Neural progenitor cell (in vitro differentiated cells): ENCODE measurements at regions not wholly inside any gene's neighbourhood (a gene's known extent, or its start where the extent isn't known, plus 50 kb on each side); places are given as distances from the start of the nearest gene placed in this dataset.

Experiments used
- DNase-seq: peaks from one replicate; pipeline ENCODE4 v3.0.0-alpha.2; 2016; ENCODE audit warnings: low spot score
- H2AFZ ChIP-seq: fragments of 200-600 bp; sonication (generic); replicated peaks from 2 replicates; pipeline ENCODE4 v1.6.1; 2016; ENCODE audit warnings: antibody characterized with exemption
- H3F3A ChIP-seq: fragments of 200-600 bp; sonication (generic); 2 replicates; pipeline ENCODE4 v1.6.1; 2016; ENCODE audit warnings: antibody characterized with exemption, low read depth
- H3K27ac ChIP-seq: fragments of 200-600 bp; sonication (generic); 2 replicates; pipeline ENCODE4 v1.5.1; 2016; ENCODE audit warnings: mild to moderate bottlenecking
- H3K27me3 ChIP-seq: fragments of 200-600 bp; sonication (generic); 2 replicates; pipeline ENCODE4 v1.6.1; 2016; ENCODE audit warnings: mild to moderate bottlenecking, moderate library complexity
- H3K36me3 ChIP-seq: fragments of 200-600 bp; sonication (generic); 2 replicates; pipeline ENCODE4 v1.5.1; 2016
- H3K4me1 ChIP-seq: fragments of 200-600 bp; sonication (generic); 2 replicates; pipeline ENCODE4 v1.6.1; 2016; ENCODE audit warnings: mixed run types
- H3K4me2 ChIP-seq: fragments of 200-600 bp; sonication (generic); 2 replicates; pipeline ENCODE4 v1.6.1; 2016
- H3K4me3 ChIP-seq: fragments of 200-600 bp; sonication (generic); 2 replicates; pipeline ENCODE4 v1.5.1; 2016
- H3K79me2 ChIP-seq: fragments of 200-600 bp; sonication (generic); 2 replicates; pipeline ENCODE4 v1.6.1; 2016; ENCODE audit warnings: low read depth
- H3K9ac ChIP-seq: fragments of 200-600 bp; sonication (generic); 2 replicates; pipeline ENCODE4 v1.6.1; 2016
- H3K9me3 ChIP-seq: fragments of 200-600 bp; sonication (generic); 2 replicates; pipeline ENCODE4 v1.5.1; 2016; ENCODE audit warnings: low read depth
- H4K20me1 ChIP-seq: fragments of 200-600 bp; sonication (generic); 2 replicates; pipeline ENCODE4 v1.6.1; 2016; ENCODE audit warnings: low read depth
- H3K27ac Mint-ChIP-seq: 3 replicates; pipeline ENCODE4 v1.8.0; 2021; ENCODE audit warnings: mixed read lengths
- H3K27me3 Mint-ChIP-seq: 2 replicates; pipeline ENCODE4 v1.8.0; 2022; ENCODE audit warnings: low read depth, mild to moderate bottlenecking, inconsistent platforms, moderate library complexity, mixed read lengths; ENCODE audit not compliant: insufficient read depth
- H3K36me3 Mint-ChIP-seq: 3 replicates; pipeline ENCODE4 v1.8.0; 2021; ENCODE audit warnings: mixed read lengths
- H3K4me1 Mint-ChIP-seq: 3 replicates; pipeline ENCODE4 v1.8.0; 2021; ENCODE audit warnings: mixed read lengths
- H3K4me3 Mint-ChIP-seq: 3 replicates; pipeline ENCODE4 v1.8.0; 2021; ENCODE audit warnings: mild to moderate bottlenecking, moderate library complexity, mixed read lengths
- H3K9me3 Mint-ChIP-seq: 3 replicates; pipeline ENCODE4 v1.8.0; 2020; ENCODE audit warnings: mixed read lengths
- CTCF ChIP-seq: fragments of 200-600 bp; sonication (generic); IDR thresholded peaks from 2 replicates; pipeline ENCODE4 v1.5.1; 2017; ENCODE audit warnings: antibody characterized with exemption, mild to moderate bottlenecking
- EZH2 ChIP-seq: fragments of 200-600 bp; sonication (generic); IDR thresholded peaks from 2 replicates; pipeline ENCODE4 v1.6.1; 2017; ENCODE audit warnings: antibody characterized with exemption, mild to moderate bottlenecking, moderate library complexity
- EZH2phosphoT487 ChIP-seq: fragments of 200-600 bp; sonication (generic); IDR thresholded peaks from 2 replicates; pipeline ENCODE4 v1.6.1; 2017; ENCODE audit warnings: antibody characterized with exemption

DNA sequence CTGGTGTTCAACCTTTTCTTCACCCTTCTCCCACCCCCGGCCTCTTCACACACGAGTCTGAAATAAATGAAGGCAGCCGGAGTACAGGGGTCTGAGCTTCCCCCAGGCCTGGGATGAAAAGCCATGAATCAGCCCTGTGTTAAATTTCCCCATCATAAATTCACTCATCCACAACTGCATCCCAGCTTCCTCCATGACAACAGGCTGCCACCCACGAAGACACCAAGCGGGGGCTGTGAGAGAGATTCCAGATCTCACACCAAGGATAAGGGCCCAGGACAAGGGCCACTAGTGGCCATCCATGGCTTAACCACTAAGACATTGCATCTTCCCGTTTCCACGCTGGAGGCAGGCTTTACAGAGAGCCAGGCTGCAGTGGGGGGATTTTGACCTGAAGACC is 93.9 kb upstream of the NCOR2 start:
- Histone ChIP-seq H3K4me3 (no peak overlapping the region), H3K9ac (no peak overlapping the region), H3K4me1 (peaks cover 20% of the 10 kb centered on the region), H3F3A (peaks cover 14% of the 10 kb centered on the region), H4K20me1 (no peaks in the 10 kb centered on the region), H3K36me3 (no peaks in the 10 kb centered on the region), H3K79me2 (no peaks in the 10 kb centered on the region), H3K27me3 (no peaks in the 10 kb centered on the region), H3K27ac (peak overlapping the region; percentile 26), H3K9me3 (no peaks in the 10 kb centered on the region), H3K4me2 (no peak overlapping the region), H2AFZ (no peak overlapping the region)
- H3K36me3 Mint-ChIP-seq = no peaks in the 10 kb centered on the region
- TF ChIP-seq EZH2 = no peak
- TF ChIP-seq CTCF = no peak
- no peak for TF ChIP-seq EZH2phosphoT487
- peaks cover 30% of the 10 kb centered on the region for H3K27me3 Mint-ChIP-seq
- no peak for DNase-seq
- peak overlapping the region; percentile 35 for H3K27ac Mint-ChIP-seq
- peaks cover 40% of the 10 kb centered on the region for H3K4me1 Mint-ChIP-seq
- peaks cover 21% of the 10 kb centered on the region for H3K9me3 Mint-ChIP-seq
- H3K4me3 Mint-ChIP-seq = no peak overlapping the region

- peaks cover 17% of the 10 kb centered on the region for H3F3A ChIP-seq
- H3K79me2 ChIP-seq = no peaks in the 10 kb centered on the region
- H3K36me3 Mint-ChIP-seq = no peaks in the 10 kb centered on the region
- TF ChIP-seq EZH2phosphoT487 (no peak), CTCF (no peak), EZH2 (no peak)
- peaks cover 43% of the 10 kb centered on the region for H3K4me1 Mint-ChIP-seq
- H4K20me1 ChIP-seq = no peaks in the 10 kb centered on the region
- H3K27me3 Mint-ChIP-seq = peaks cover 33% of the 10 kb centered on the region
- H2AFZ ChIP-seq = no peak overlapping the region
- no peak overlapping the region for H3K9ac ChIP-seq
- no peaks in the 10 kb centered on the region for H3K27me3 ChIP-seq
- peak; percentile 71 for DNase-seq
- H3K9me3 ChIP-seq = no peaks in the 10 kb centered on the region
- no peak overlapping the region for H3K4me3 Mint-ChIP-seq
- H3K4me1 ChIP-seq = peaks cover 22% of the 10 kb centered on the region
- H3K4me2 ChIP-seq = no peak overlapping the region
- H3K4me3 ChIP-seq = no peak overlapping the region
- no peak overlapping the region for H3K27ac Mint-ChIP-seq
- H3K27ac ChIP-seq = peak overlapping the region; percentile 26
- H3K9me3 Mint-ChIP-seq = peaks cover 18% of the 10 kb centered on the region
- no peaks in the 10 kb centered on the region for H3K36me3 ChIP-seq
Observed at GRCh38 chr12:124660851-124661250, 93.4 kb upstream of the NCOR2 start.

GRCh38 chr12:124658806-124659402 is 91.5 kb upstream of the NCOR2 start:
- Histone ChIP-seq H3K4me3 (no peak overlapping the region), H3K79me2 (no peaks in the 10 kb centered on the region), H3F3A (peaks cover 18% of the 10 kb centered on the region), H3K27ac (no peak overlapping the region), H2AFZ (no peak overlapping the region), H3K36me3 (no peaks in the 10 kb centered on the region), H3K9me3 (no peaks in the 10 kb centered on the region), H3K4me1 (peaks cover 26% of the 10 kb centered on the region), H3K9ac (no peak overlapping the region), H4K20me1 (no peaks in the 10 kb centered on the region), H3K27me3 (no peaks in the 10 kb centered on the region), H3K4me2 (no peak overlapping the region)
- Mint-ChIP-seq H3K27me3 (peaks cover 34% of the 10 kb centered on the region), H3K9me3 (peaks cover 10% of the 10 kb centered on the region), H3K4me3 (no peak overlapping the region), H3K27ac (no peak overlapping the region), H3K36me3 (no peaks in the 10 kb centered on the region), H3K4me1 (peaks cover 52% of the 10 kb centered on the region)
- DNase-seq = no peak
- TF ChIP-seq EZH2phosphoT487 (no peak), CTCF (no peak), EZH2 (no peak)
